ENCODE measurements at regions not wholly inside any gene's neighbourhood (a gene's known extent, or its start where the extent isn't known, plus 50 kb on each side); places are given as distances from the start of the nearest gene placed in this dataset.
A peak's percentile ranks its signal among the peaks of the same experiment; 100 is the strongest.

DNA sequence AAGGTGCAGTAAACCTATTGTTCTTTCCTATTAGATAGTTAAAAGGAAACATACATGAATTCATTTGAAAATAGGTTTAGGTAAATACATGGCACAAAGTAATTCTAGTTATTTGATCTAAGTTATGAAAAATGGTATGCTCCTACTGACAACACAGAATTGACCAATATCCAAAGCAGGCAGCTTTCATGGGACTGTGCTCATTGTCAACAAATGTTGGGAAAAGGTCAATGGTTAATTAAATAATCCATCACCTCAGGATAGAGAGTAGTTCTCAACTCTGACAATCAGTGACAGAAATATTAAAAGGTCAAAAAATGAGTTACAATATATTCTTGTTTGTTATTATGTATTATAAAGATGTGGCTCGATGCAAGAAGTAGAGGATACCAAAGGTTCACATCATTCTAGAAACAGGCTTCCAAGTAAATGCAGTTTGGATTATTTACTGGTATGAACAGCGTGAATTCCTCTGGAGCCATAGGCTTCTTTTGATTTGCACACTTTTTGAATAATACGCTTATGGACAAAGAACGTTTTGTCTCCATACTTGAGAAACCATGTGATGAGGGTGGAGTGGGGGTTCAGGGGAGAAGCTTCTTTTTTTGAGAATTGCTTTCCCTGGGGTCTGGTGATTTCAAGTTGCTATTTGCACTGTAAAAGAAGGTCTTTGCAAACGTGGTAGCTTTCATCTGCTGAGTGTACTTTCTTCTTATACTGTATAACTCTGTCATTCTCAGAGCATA lies 422.0 kb upstream of the ZEB2 start:
- Histone ChIP-seq H3K9ac (ENCODE audit: low read length) (no peak overlapping the region), H4K20me1 (ENCODE audit: insufficient read depth) (no peaks in the 10 kb centered on the region), H2AFZ (ENCODE audit: low read depth, low read length, poor library complexity, severe bottlenecking) (peak overlapping the region; percentile 4), H3K4me3 (replicated peaks in 1 of 2; ENCODE audit: low read depth in 1 of 2, low read length in 2 of 2) (no peak overlapping the region), H3K4me1 (ENCODE audit: control insufficient read depth in 1 of 2, insufficient read depth in 2 of 2, low read length in 2 of 2) (peaks cover 0 to 9% of the 10 kb centered on the region in 2 experiments; a peak in 2 of 4 replicates), H3K27ac (ENCODE audit: low read depth, low read length) (no peak overlapping the region), H3K36me3 (ENCODE audit: control insufficient read depth in 1 of 2, insufficient read depth in 2 of 2, low read length in 2 of 2) (no peaks in the 10 kb centered on the region), H3K79me2 (ENCODE audit: insufficient read depth, low read length) (no peaks in the 10 kb centered on the region), H3K4me2 (ENCODE audit: low read length) (no peak overlapping the region), H3K27me3 (ENCODE audit: insufficient read depth, low read length) (no peaks in the 10 kb centered on the region), H3K9me3 (ENCODE audit: control insufficient read depth in 1 of 2, insufficient read depth in 1 of 2, low read depth in 1 of 2, low read length in 2 of 2) (no peaks in the 10 kb centered on the region), H3K9me2 (ENCODE audit: insufficient read depth) (no peaks in the 10 kb centered on the region)
- TF ChIP-seq CBX3 (IDR thresholded peaks at IDR 0.05; ENCODE audit: low read depth) = no peak
- TF ChIP-seq ATF3 (IDR thresholded peaks at IDR 0.05) = no peak
- TF ChIP-seq, protein P1, sequence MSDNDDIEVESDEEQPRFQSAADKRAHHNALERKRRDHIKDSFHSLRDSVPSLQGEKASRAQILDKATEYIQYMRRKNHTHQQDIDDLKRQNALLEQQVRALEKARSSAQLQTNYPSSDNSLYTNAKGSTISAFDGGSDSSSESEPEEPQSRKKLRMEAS (IDR thresholded peaks at IDR 0.05) = no peak
- TF ChIP-seq RAD21 (IDR thresholded peaks at IDR 0.05; ENCODE audit: low read depth) = no peak
- no peak for TF ChIP-seq ZNF274 (IDR thresholded peaks at IDR 0.05; ENCODE audit: low read depth, low read length)
- no peak for TF ChIP-seq YY1 (IDR thresholded peaks at IDR 0.05; ENCODE audit: extremely low read depth, insufficient replicate concordance, low read depth, low read length)
- no peak for TF ChIP-seq CTCF (IDR thresholded peaks at IDR 0.05 in 2 of 3, conservative IDR thresholded peaks at IDR 0.05 in 1 of 3; ENCODE audit: borderline replicate concordance in 1 of 3, insufficient read depth in 1 of 3, low read depth in 2 of 3, low read length in 2 of 3)
- no peak for TF ChIP-seq ZFX (IDR thresholded peaks at IDR 0.05)
- no peak for TF ChIP-seq ZBTB33 (IDR thresholded peaks at IDR 0.05; ENCODE audit: extremely low read depth, insufficient replicate concordance, low read length)
- TF ChIP-seq SRF (IDR thresholded peaks at IDR 0.05; ENCODE audit: low read depth) = no peak
- no peak for TF ChIP-seq POLR2A (IDR thresholded peaks at IDR 0.05; ENCODE audit: borderline replicate concordance, extremely low read depth, insufficient read depth, insufficient read length)
- TF ChIP-seq JUND (IDR thresholded peaks at IDR 0.05) = no peak
- TF ChIP-seq EZH2 (IDR thresholded peaks at IDR 0.05) = no peak
- TF ChIP-seq POLR2AphosphoS5 (IDR thresholded peaks at IDR 0.05; ENCODE audit: low read depth, low read length) = no peak
- TF ChIP-seq CEBPB (IDR thresholded peaks at IDR 0.05; ENCODE audit: low read depth) = no peak
- no peak for TF ChIP-seq SIN3A (IDR thresholded peaks at IDR 0.05; ENCODE audit: low read depth)
- no peak for TF ChIP-seq ELF1 (IDR thresholded peaks at IDR 0.05; ENCODE audit: borderline replicate concordance, low read depth)
- no peak for TF ChIP-seq REST (IDR thresholded peaks at IDR 0.05; ENCODE audit: low read depth)
- no peak for TF ChIP-seq TCF7L2 (IDR thresholded peaks at IDR 0.05; ENCODE audit: borderline replicate concordance, extremely low read depth, insufficient read depth, insufficient read length)
- TF ChIP-seq SP1 (IDR thresholded peaks at IDR 0.05; ENCODE audit: low read depth) = no peak
- RAD21 ChIA-PET (ENCODE audit: low non-redundant PET in 1 of 2, low total read pairs in 2 of 2, uncharacterized antibody in 2 of 2, unreplicated experiment in 2 of 2) = no interaction called here
- intact Hi-C loops (cut with micrococcal nuclease) = no loop called here
- ATAC-seq (no peak), DNase-seq (ENCODE audit: low read depth, low spot score) (no peak)
- POLR2A ChIA-PET = no interaction called here
- BruUV-seq (replicated peaks) = no TSS peak
- CTCF ChIA-PET = no interaction called here
